Common myeloid progenitor, CD34-positive (primary cell): ENCODE measurements at regions not wholly inside any gene's neighbourhood (a gene's known extent, or its start where the extent isn't known, plus 50 kb on each side); places are given as distances from the start of the nearest gene placed in this dataset.
"Not testable (repeated sequence)": the region's sequence is repeated elsewhere in the genome, so short reads cannot be mapped to it uniquely, and the experiment has no call there.

Experiments used
- CTCF ChIA-PET: fragments of 350-600 bp; sonication (Branson Sonifier 250); formaldehyde crosslinking; loops from one replicate; lab custom pipeline; 2021; ENCODE audit warnings: antibody characterized with exemption; lab: Charles Lee
- POLR2A ChIA-PET: fragments of 350-600 bp; sonication (Branson Sonifier 250); formaldehyde crosslinking; loops from one replicate; lab custom pipeline; 2021; ENCODE audit warnings: antibody characterized with exemption; lab: Charles Lee
- DNase-seq, 3 donors: peaks; one replicate each; pipeline versions ENCODE4 v3.0.0 to v3.0.0-alpha.2; 2013
- H3K27ac ChIP-seq, 2 experiments: 1 replicate in 1 of 2; 2 replicates in 1 of 2; pipeline ENCODE4 v1.7.0; 2013; ENCODE audit warnings: inconsistent platforms in 2 of 2, low read length in 2 of 2, mild to moderate bottlenecking in 2 of 2, low read depth in 1 of 2, moderate library complexity in 1 of 2; ENCODE audit not compliant: severe bottlenecking in 2 of 2, insufficient read depth in 1 of 2, poor library complexity in 1 of 2
- H3K27me3 ChIP-seq, 5 experiments: replicated peaks in 2 of 5; 1 replicate in 3 of 5; 2 replicates in 2 of 5; pipeline versions ENCODE4 v1.6.1 to v1.7.0; 2013; ENCODE audit warnings: low read length in 4 of 5, mild to moderate bottlenecking in 2 of 5, moderate library complexity in 2 of 5, inconsistent platforms in 1 of 5; ENCODE audit not compliant: insufficient read depth in 5 of 5, control insufficient read depth in 4 of 5
- H3K36me3 ChIP-seq, 4 experiments: 1 replicate in 2 of 4; 2 replicates in 2 of 4; pipeline versions ENCODE4 v1.6.1 to v1.7.0; 2013; ENCODE audit warnings: low read length in 3 of 4, control low read depth in 1 of 4, mild to moderate bottlenecking in 1 of 4; ENCODE audit not compliant: control insufficient read depth in 4 of 4, insufficient read depth in 4 of 4
- H3K4me1 ChIP-seq, 4 experiments: 1 replicate in 3 of 4; 2 replicates in 1 of 4; pipeline versions ENCODE4 v1.6.1 to v1.7.1; 2013; ENCODE audit warnings: low read length in 3 of 4, mild to moderate bottlenecking in 3 of 4, control low read depth in 1 of 4, inconsistent platforms in 1 of 4, moderate library complexity in 1 of 4; ENCODE audit not compliant: control insufficient read depth in 4 of 4, insufficient read depth in 4 of 4; ENCODE audit errors: control extremely low read depth in 1 of 4
- H3K4me3 ChIP-seq, 7 experiments: 1 replicate in 4 of 7; 2 replicates in 3 of 7; pipeline versions ENCODE4 v1.5.1 to v1.7.0; 2013; ENCODE audit warnings: mild to moderate bottlenecking in 7 of 7, low read length in 6 of 7, moderate library complexity in 6 of 7, inconsistent platforms in 2 of 7, low read depth in 2 of 7, control low read depth in 1 of 7; ENCODE audit not compliant: insufficient read depth in 4 of 7, control insufficient read depth in 1 of 7; ENCODE audit errors: extremely low read depth in 1 of 7
- H3K9me3 ChIP-seq, 5 experiments: 1 replicate in 4 of 5; 2 replicates in 1 of 5; pipeline versions ENCODE4 v1.6.1 to v1.7.1; 2013; ENCODE audit warnings: low read length in 4 of 5, mild to moderate bottlenecking in 2 of 5, inconsistent platforms in 1 of 5, low read depth in 1 of 5, moderate library complexity in 1 of 5; ENCODE audit not compliant: control insufficient read depth in 4 of 5, insufficient read depth in 2 of 5; ENCODE audit errors: control extremely low read depth in 1 of 5
- WGBS: methylation state at CpG from one replicate; pipeline ENCODE4 v1.1.5; 2013; ENCODE audit not compliant: insufficient coverage; 5-methylcytosine and 5-hydroxymethylcytosine counted together

DNA sequence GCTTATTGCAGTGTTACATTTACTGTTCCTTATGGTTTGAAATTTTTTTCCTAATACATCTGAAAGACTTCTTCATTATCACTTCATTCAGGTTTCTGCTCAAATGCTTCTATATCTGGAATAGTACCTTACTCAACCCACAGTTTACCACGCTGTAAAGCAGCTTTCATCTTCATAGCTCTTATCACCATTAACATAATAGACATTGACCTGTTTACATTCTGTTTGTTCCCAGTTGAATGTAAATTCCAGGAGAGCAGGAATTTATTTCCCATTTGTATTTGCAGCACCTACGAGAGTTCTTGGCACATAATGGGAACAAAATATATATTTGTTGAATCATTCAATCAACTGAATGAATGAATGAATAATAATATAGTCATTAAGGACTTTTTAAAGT lies 844.6 kb upstream of the ROBO1 start:
- H3K27ac ChIP-seq, result no peak overlapping the region
- no peak for DNase-seq
- no peak overlapping the region for H3K4me3 ChIP-seq
- no CpG with 5 or more reads among the region's 2 CpGs for WGBS
- no peaks in the 10 kb centered on the region for H3K36me3 ChIP-seq
- H3K27me3 ChIP-seq, result no peaks in the 10 kb centered on the region
- ChIA-PET CTCF (no interaction called here), POLR2A (no interaction called here)
- no peaks in the 10 kb centered on the region for H3K4me1 ChIP-seq
- no peaks in the 10 kb centered on the region for H3K9me3 ChIP-seq

DNA sequence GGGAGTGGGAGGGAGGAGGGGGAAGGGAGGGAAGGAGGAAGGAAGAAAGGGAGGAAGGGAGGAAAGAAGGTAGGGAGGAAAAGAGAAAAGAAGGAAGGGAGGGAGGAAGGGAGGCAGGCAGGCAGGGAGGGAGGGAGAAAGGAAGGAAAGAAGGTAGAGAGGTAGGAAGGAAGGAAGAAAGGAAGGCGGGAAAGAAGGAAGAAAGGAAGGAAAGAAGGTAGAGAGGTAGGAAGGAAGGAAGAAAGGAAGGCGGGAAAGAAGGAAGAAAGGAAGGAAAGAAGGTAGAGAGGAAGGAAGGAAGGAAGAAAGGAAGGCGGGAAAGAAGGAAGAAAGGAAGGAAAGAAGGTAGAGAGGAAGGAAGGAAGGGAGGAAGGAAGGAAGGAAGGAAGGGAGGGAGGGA lies 840.3 kb upstream of the ROBO1 start:
- H3K4me1 ChIP-seq, H3K27me3 ChIP-seq, CTCF ChIA-PET, POLR2A ChIA-PET, H3K27ac ChIP-seq, H3K9me3 ChIP-seq, H3K36me3 ChIP-seq, DNase-seq, H3K4me3 ChIP-seq: not testable (repeated sequence)
- 97% methylated on average over 2 of the region's 3 CpGs for WGBS

GRCh38 chr3:80606073-80606472 lies 838.3 kb upstream of the ROBO1 start:
- peak in 2 of 3 donors; percentile 2 to 4 for DNase-seq
- Histone ChIP-seq H3K9me3 (no peaks in the 10 kb centered on the region), H3K4me3 (no peak overlapping the region), H3K27ac (no peak overlapping the region), H3K36me3 (no peaks in the 10 kb centered on the region), H3K27me3 (no peaks in the 10 kb centered on the region), H3K4me1 (no peaks in the 10 kb centered on the region)
- ChIA-PET CTCF (no interaction called here), POLR2A (no interaction called here)
- 82% methylated on average over 2 of the region's 4 CpGs for WGBS

GRCh38 chr3:80601479-80601878 lies 833.7 kb upstream of the ROBO1 start:
- POLR2A ChIA-PET, result interaction anchor here (0.7 kb wide), 1 partner anchor 8 kb away, joined by 3 read pairs; no protein-coding TSS in a partner anchor
- H3K27ac ChIP-seq, result no peak overlapping the region
- H3K4me1 ChIP-seq, result no peaks in the 10 kb centered on the region

GRCh38 chr3:80592792-80593191 lies 825.0 kb upstream of the ROBO1 start:
- ChIA-PET CTCF (no interaction called here), POLR2A (no interaction called here)
- no peak overlapping the region for H3K4me3 ChIP-seq
- no peak for DNase-seq
- no peak overlapping the region for H3K27ac ChIP-seq
- no peaks in the 10 kb centered on the region for H3K9me3 ChIP-seq
- no peaks in the 10 kb centered on the region for H3K4me1 ChIP-seq
- no peaks in the 10 kb centered on the region for H3K36me3 ChIP-seq
- H3K27me3 ChIP-seq, result no peaks in the 10 kb centered on the region
- WGBS, result no CpG with 5 or more reads among the region's 1 CpG

More at GRCh38 chr3:80601479-80601878, 833.7 kb upstream of the ROBO1 start:
- CTCF ChIA-PET, result no interaction called here
- DNase-seq, result no peak
- H3K36me3 ChIP-seq, result no peaks in the 10 kb centered on the region
- H3K27me3 ChIP-seq, result no peaks in the 10 kb centered on the region
- H3K4me3 ChIP-seq, result no peak overlapping the region
- no peaks in the 10 kb centered on the region for H3K9me3 ChIP-seq

DNA sequence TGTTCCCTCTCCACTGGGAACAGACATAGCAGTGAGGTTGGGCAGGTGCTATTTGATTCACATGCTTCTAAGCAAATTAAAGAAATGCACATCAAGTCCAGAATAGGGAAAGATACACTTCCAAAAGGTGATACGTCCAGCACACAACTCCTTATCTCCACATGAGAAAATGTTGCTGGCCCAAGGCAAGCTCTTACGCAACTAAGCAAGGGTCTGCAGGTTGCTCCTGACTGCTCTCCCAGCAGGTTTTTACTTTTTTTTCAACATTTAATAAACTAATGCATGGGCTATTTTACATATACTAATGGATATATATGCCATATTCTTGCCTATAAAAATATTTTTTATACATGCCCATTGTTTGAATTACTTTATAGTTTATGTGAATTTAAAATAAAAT lies 818.5 kb upstream of the ROBO1 start:
- Histone ChIP-seq H3K4me3 (no peak overlapping the region), H3K9me3 (no peaks in the 10 kb centered on the region), H3K4me1 (no peaks in the 10 kb centered on the region), H3K27ac (no peak overlapping the region), H3K36me3 (no peaks in the 10 kb centered on the region), H3K27me3 (no peaks in the 10 kb centered on the region)
- CTCF ChIA-PET, result no interaction called here
- POLR2A ChIA-PET, result no interaction called here
- no peak for DNase-seq
- WGBS, result no CpG with 5 or more reads among the region's 2 CpGs

DNA sequence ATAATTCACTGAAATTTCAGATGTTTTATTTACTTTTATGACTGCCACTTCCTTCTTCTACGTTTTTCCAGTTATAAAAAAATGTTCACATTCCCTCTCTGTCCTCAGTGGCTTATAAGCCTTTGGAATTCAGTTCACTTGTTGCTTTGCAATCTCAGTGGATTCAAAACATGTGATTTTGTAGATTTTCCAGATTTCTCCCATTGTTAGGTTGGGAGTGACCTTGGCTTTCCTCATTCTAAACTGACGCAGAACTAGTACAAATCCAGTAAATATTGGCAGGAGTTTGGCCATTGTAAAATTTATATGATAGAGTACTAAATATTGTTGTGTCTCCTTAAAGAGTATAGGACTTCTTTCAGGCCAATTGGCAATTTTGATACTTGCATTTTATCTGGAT lies 812.3 kb upstream of the ROBO1 start:
- H3K4me3 ChIP-seq, result no peak overlapping the region
- no peak overlapping the region for H3K27ac ChIP-seq
- H3K27me3 ChIP-seq, result no peaks in the 10 kb centered on the region
- no peaks in the 10 kb centered on the region for H3K9me3 ChIP-seq
- POLR2A ChIA-PET, result no interaction called here
- no peak for DNase-seq
- WGBS, result no CpG with 5 or more reads among the region's 2 CpGs
- CTCF ChIA-PET, result no interaction called here
- H3K4me1 ChIP-seq, result no peaks in the 10 kb centered on the region
- H3K36me3 ChIP-seq, result no peaks in the 10 kb centered on the region
